Vagina (tissue), 2 donors: ENCODE measurements at regions not wholly inside any gene's neighbourhood (a gene's known extent, or its start where the extent isn't known, plus 50 kb on each side); places are given as distances from the start of the nearest gene placed in this dataset.
A peak's percentile ranks its signal among the peaks of the same experiment; 100 is the strongest.

ENCODE experiments used
- DNase-seq, 2 donors: peaks; one replicate each; pipeline ENCODE4 v3.0.0-alpha.2; 2017; ENCODE audit errors: extremely low spot score in 2 of 2
- H3K27ac ChIP-seq: fragments of 200-600 bp; sonication (generic); one replicate; pipeline ENCODE4 v1.5.1; 2019
- H3K27me3 ChIP-seq: fragments of 200-600 bp; sonication (generic); one replicate; pipeline ENCODE4 v1.5.1; 2019
- H3K36me3 ChIP-seq, 2 donors: fragments of 200-600 bp; sonication (generic); one replicate each; pipeline ENCODE4 v1.5.1; 2017 to 2019
- H3K4me1 ChIP-seq: fragments of 200-600 bp; sonication (generic); one replicate; pipeline ENCODE4 v1.5.1; 2019
- H3K4me3 ChIP-seq, 2 donors: fragments of 200-600 bp; sonication (generic); 1 replicate in 1 of 2; 2 replicates in 1 of 2; pipeline ENCODE4 v1.5.1; 2016 to 2019
- H3K9me3 ChIP-seq: fragments of 200-600 bp; sonication (generic); one replicate; pipeline ENCODE4 v1.5.1; 2019
- CTCF ChIP-seq, 3 experiments: fragments of 450-650 bp in 2 of 3; fragments of 200-600 bp in 1 of 3; sonication (generic) in 1 of 3; IDR thresholded peaks; one replicate each; pipeline ENCODE4 v1.5.1; 2017 to 2019; ENCODE audit warnings: antibody characterized with exemption in 3 of 3, mild to moderate bottlenecking in 2 of 3, moderate library complexity in 2 of 3
- POLR2A ChIP-seq, 2 donors: fragments of 450-650 bp; IDR thresholded peaks; one replicate each; pipeline ENCODE4 v1.6.1; 2017; ENCODE audit warnings: antibody characterized with exemption in 2 of 2, mild to moderate bottlenecking in 2 of 2, moderate library complexity in 2 of 2
- POLR2AphosphoS5 ChIP-seq, 2 donors: sonication (generic); formaldehyde crosslinking; IDR thresholded peaks; one replicate each; pipeline ENCODE4 v1.9.0; 2017; ENCODE audit warnings: antibody characterized with exemption in 2 of 2, mild to moderate bottlenecking in 2 of 2, low read depth in 1 of 2; ENCODE audit not compliant: insufficient read depth in 1 of 2
- intact Hi-C: fragments of 100-400 bp; cut with DNase I; formaldehyde crosslinking; loops from one replicate; pipeline ENCODE4 v1.15.1; 2023

GRCh38 chr2:133721118-133721517, 152.9 kb upstream of the NCKAP5 start:
- DNase-seq = no peak
- TF ChIP-seq POLR2A (IDR thresholded peaks at IDR 0.05) (no peak), POLR2AphosphoS5 (IDR thresholded peaks at IDR 0.05; ENCODE audit: insufficient read depth in 1 of 2, low read depth in 1 of 2) (no peak), CTCF (IDR thresholded peaks at IDR 0.05) (no peak)
- intact Hi-C loops = no loop called here
- Histone ChIP-seq H3K36me3 (no peaks in the 10 kb centered on the region), H3K27me3 (no peaks in the 10 kb centered on the region), H3K27ac (no peak overlapping the region), H3K4me1 (peaks cover 5% of the 10 kb centered on the region), H3K9me3 (no peaks in the 10 kb centered on the region), H3K4me3 (no peak overlapping the region)

GRCh38 chr2:133723133-133723532, 154.9 kb upstream of the NCKAP5 start:
- no peak for DNase-seq
- TF ChIP-seq CTCF (IDR thresholded peaks at IDR 0.05) (no peak), POLR2A (IDR thresholded peaks at IDR 0.05) (no peak), POLR2AphosphoS5 (IDR thresholded peaks at IDR 0.05; ENCODE audit: insufficient read depth in 1 of 2, low read depth in 1 of 2) (no peak)
- Histone ChIP-seq H3K9me3 (no peaks in the 10 kb centered on the region), H3K36me3 (no peaks in the 10 kb centered on the region), H3K27me3 (no peaks in the 10 kb centered on the region), H3K4me3 (no peak overlapping the region), H3K4me1 (no peaks in the 10 kb centered on the region), H3K27ac (no peak overlapping the region)
- intact Hi-C loops = no loop called here

GRCh38 chr2:133726973-133727372, 158.7 kb upstream of the NCKAP5 start:
- Histone ChIP-seq H3K27ac (no peak overlapping the region), H3K4me3 (peak overlapping the region; percentile 5 to 27), H3K9me3 (no peaks in the 10 kb centered on the region), H3K36me3 (no peaks in the 10 kb centered on the region), H3K4me1 (no peaks in the 10 kb centered on the region), H3K27me3 (no peaks in the 10 kb centered on the region)
- TF ChIP-seq POLR2A (IDR thresholded peaks at IDR 0.05) (no peak), POLR2AphosphoS5 (IDR thresholded peaks at IDR 0.05; ENCODE audit: insufficient read depth in 1 of 2, low read depth in 1 of 2) (no peak), CTCF (IDR thresholded peaks at IDR 0.05) (no peak)
- intact Hi-C loops = no loop called here
- DNase-seq = no peak

- no peak overlapping the region for H3K27ac ChIP-seq
- H3K36me3 ChIP-seq = no peaks in the 10 kb centered on the region
- H3K4me1 ChIP-seq = no peaks in the 10 kb centered on the region
- intact Hi-C loops = no loop called here
- H3K27me3 ChIP-seq = no peaks in the 10 kb centered on the region
- no peak overlapping the region for H3K4me3 ChIP-seq
- TF ChIP-seq POLR2AphosphoS5 (IDR thresholded peaks at IDR 0.05; ENCODE audit: insufficient read depth in 1 of 2, low read depth in 1 of 2) (no peak), CTCF (IDR thresholded peaks at IDR 0.05) (no peak), POLR2A (IDR thresholded peaks at IDR 0.05) (no peak)
- no peaks in the 10 kb centered on the region for H3K9me3 ChIP-seq
- no peak for DNase-seq
These were observed 163.8 kb upstream of the NCKAP5 start for GRCh38 chr2:133732059-133732458.

- Histone ChIP-seq H3K4me1 (no peaks in the 10 kb centered on the region), H3K27me3 (no peaks in the 10 kb centered on the region), H3K9me3 (no peaks in the 10 kb centered on the region), H3K4me3 (no peak overlapping the region), H3K27ac (no peak overlapping the region), H3K36me3 (no peaks in the 10 kb centered on the region)
- no peak for DNase-seq
- TF ChIP-seq POLR2AphosphoS5 (IDR thresholded peaks at IDR 0.05; ENCODE audit: insufficient read depth in 1 of 2, low read depth in 1 of 2) (no peak), POLR2A (IDR thresholded peaks at IDR 0.05) (no peak), CTCF (IDR thresholded peaks at IDR 0.05) (no peak)
- intact Hi-C loops = no loop called here
These were observed 165.0 kb upstream of the NCKAP5 start for GRCh38 chr2:133732982-133733900.
